GM19025 (cell line): ENCODE measurements at regions not wholly inside any gene's neighbourhood (a gene's known extent, or its start where the extent isn't known, plus 50 kb on each side); places are given as distances from the start of the nearest gene placed in this dataset.
"Not testable (repeated sequence)": the region's sequence is repeated elsewhere in the genome, so short reads cannot be mapped to it uniquely, and the experiment has no call there.

ENCODE experiments used
- ATAC-seq: cut with Tn5 transposase; IDR thresholded peaks from one replicate; pipeline ENCODE4 v1.9.1; 2021; ENCODE audit warnings: mild to moderate bottlenecking, low read depth, moderate library complexity; ENCODE audit not compliant: unreplicated experiment

DNA sequence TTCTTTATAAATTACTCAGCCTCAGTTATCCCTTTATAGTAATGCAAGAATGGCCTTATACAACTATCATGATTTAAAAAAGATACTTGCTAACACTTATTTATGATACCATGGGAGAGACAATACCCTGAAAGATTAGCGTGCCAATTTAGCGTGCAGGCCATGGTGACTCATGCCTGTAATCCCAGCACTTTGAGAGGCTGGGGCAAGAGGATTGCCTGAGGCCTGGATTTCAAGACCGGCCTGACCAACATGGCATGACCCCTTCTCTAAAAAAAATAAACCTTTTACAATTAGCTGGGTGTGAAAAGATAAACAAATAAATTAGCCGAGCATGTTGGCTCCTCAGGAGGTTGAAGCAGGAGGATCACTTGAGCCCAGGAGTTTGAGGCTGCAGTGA is 493.4 kb upstream of the FSIP2 start:
- ATAC-seq, result no peak

DNA sequence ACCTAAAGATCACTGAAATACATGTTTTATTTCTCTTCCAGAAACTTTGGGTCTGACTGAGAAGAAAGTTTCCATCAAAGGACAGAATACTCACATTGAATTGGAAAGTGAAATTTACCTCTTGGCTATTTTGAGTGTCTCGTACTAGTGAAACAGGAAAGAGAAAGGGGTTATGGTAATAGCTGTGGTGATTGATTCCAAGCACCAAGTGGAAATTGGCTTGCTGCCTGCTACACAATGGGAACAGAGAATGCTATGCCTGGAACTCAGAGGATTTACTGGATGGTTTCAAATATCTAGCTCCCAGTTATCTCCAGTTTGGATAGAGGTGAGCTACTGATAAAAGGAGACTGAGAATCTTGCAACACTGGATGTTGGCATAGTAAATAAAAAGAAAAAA is 492.8 kb upstream of the FSIP2 start:
- ATAC-seq, result no peak

DNA sequence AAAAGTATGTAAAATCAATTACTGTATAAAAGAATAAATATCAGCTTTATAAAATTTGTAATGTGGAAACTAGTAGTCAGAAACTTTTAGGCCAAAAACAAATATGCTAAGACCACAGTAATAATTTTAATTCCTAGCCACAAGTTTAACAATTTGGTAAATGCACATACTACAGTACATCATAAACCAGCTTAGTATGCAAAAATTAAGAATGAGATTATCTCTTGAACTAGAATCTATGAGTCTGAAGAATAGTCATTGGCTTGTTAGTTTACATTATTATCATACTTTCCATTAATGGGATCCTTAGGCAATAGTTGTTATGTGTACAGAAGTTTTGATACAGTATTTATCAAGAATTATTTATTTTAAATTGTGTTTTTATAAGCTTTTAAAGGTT is 491.9 kb upstream of the FSIP2 start:
- no peak for ATAC-seq

GRCh38 chr2:185255566-185255965 is 483.0 kb upstream of the FSIP2 start:
- no peak for ATAC-seq

GRCh38 chr2:185265747-185266146 is 472.9 kb upstream of the FSIP2 start:
- ATAC-seq, result no peak

GRCh38 chr2:185268651-185269050 is 470.0 kb upstream of the FSIP2 start:
- no peak for ATAC-seq

GRCh38 chr2:185274718-185275484 is 463.7 kb upstream of the FSIP2 start:
- no peak for ATAC-seq

GRCh38 chr2:185275979-185276378 is 462.6 kb upstream of the FSIP2 start:
- not testable (repeated sequence) for ATAC-seq

DNA sequence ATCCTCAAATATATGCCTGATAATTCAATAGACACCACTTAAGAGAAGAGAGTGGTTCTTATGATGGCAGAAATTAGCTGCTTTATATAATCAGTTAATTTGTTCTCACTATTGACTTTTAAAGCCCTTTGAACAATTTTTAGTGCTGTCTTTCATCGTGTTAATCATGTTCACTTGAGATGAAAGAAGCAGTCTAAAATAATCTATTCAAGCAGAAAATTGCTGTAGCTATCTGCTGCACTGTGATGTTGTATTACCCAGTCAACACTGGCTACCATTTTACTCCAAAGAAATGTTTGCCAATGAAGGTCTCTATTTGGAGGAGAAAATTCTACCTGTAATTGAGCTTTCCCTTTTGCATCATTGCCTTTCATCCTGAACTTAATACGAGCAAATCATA is 459.8 kb upstream of the FSIP2 start:
- ATAC-seq, result no peak

DNA sequence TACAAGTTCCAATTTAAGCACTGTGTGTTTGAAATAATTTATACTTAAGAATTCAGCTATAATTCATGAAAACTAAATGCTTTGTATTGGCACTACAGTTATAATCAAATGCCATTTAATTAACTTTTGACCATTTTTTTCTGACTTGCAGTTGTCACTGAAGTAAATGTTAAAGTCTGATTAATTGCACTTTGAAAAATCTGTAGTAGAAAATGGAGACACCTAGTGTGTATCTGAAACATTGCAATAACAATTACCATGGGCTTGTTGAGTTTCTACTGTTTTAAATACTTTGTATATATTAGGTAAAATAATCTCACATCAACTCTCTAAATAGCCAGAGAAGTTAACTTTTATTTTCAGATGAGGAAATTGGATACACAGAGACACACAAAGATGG is 458.6 kb upstream of the FSIP2 start:
- ATAC-seq, result no peak

DNA sequence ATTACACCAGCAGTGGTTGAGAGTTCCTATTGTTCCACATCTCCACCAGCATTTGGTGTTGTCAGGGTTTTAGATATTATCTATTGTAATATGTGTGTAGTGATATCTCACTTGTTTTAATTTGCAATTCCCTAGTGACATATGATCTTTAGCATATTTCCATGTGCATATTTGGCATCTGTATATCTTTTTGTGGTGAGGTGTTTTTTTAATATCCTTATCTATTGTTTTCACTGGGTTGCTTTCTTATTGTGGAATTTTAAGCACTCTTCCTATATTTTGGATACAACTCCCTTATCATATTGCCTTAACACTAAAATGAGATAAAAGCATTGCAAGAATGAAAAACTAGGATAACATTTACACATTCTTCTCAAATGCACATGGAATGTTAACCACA is 453.9 kb upstream of the FSIP2 start:
- ATAC-seq, result no peak

DNA sequence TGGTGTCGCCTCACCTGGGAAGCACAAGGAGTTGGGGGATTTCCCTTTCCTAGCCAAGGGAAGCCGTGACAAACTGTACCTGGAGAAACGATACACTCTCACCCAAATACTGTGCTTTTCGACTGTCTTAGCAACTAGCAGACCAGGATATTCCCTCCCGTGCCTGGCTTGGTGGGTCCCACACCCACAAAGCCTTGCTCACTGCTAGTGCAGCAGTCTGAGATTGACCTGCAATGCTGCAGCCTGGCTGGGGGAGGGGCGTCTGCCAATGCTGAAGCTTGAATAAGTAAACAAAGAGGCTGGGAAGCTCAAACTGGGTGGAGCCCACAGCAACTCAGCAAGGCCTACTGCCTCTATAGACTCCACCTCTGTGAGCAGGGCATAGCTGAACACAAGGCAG is 448.6 kb upstream of the FSIP2 start:
- not testable (repeated sequence) for ATAC-seq

DNA sequence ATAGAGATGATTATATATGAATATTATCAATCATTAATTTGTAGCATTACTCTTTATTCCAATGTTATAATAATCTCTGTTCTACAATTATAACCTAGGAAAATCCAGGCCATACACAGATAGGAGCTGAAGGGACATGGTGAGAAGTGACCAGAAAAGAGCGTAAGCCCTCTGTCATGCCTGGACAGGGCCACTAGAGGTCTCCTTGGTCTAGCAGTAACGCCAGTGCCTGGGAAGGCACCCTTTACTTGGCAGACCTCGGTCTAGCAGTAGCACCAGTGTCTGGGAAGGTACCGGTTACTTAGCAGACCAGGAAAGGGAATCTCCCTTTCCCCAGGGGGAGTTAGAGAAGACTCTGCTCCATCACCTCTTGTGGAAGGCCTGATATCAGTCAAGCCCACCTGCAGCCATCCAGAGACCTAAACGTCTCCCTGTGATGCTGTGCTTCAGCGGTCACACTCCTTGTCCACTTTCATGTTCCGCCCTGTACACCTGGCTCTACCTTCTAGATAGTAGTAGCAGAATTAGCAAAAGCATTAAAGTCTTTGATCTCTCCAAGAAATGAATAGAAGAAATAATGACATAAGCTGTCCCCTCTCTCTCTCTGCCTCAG is 447.5 kb upstream of the FSIP2 start:
- ATAC-seq, result peak; percentile 91

DNA sequence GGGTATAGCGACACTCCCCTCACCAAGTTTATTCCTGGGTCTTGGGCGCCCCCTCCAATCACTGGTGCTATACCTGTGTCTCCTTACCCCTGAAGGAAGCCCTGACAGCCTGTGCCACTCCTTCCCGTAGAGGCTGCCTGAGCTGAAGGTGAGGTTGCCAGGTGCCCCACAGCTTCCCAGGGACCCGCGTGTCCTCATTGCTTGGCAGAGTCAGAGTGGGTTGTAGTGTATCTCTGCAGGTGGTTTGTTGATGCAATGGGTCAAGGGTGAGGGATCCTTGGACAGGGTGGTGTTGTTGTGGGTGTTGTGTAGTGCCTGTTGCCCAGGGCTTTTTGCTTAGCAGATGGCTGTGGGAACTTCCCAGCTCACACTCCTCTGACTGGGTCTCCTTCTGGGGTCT is 438.7 kb upstream of the FSIP2 start:
- ATAC-seq, result no peak

DNA sequence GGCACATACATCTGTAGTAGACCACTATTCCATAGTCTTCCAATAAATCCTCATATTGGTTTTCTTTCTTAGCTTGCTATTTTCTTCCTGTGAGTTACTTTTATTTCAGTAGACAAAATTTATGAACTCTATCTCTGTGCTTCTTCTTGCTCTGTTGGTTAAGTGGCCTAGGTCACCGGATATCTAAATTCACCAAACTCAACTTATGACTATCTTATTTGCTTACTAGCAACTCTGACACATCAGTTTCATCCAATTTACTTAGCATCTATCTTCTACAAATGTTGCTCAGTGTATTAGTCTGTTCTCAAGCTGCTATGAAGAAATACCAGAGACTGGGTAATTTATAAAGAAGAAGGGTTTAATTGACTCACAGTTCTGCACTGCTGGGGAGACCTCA is 432.5 kb upstream of the FSIP2 start:
- no peak for ATAC-seq

GRCh38 chr2:185316383-185316782 is 422.2 kb upstream of the FSIP2 start:
- ATAC-seq, result peak; percentile 64

- no peak for ATAC-seq
Observed at GRCh38 chr2:185318271-185318724, 420.3 kb upstream of the FSIP2 start.

- no peak for ATAC-seq
Observed at GRCh38 chr2:185335879-185336278, 402.7 kb upstream of the FSIP2 start.

- no peak for ATAC-seq
Observed at GRCh38 chr2:185337033-185337432, 401.6 kb upstream of the FSIP2 start.

- no peak for ATAC-seq
Observed at GRCh38 chr2:185338104-185338503, 400.5 kb upstream of the FSIP2 start.

DNA sequence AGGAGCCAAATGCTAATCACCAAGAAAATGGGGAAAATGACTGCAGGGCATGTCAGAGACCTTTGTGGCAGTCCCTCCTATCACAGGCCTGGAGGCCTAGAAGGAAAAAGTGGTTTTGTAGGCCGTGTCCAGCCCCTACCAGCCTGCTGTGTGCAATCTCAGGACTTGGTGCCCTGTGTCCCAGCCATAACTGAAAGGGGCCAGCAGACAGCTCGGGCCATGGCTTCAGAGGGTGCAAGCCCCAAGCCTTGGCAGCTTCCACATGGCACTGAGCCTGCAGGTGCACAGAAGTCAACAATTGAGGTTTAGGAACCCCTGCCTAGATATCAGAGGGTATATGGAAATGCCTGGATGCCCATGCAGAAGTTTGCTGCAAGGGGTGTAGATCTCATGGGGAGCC is 391.2 kb upstream of the FSIP2 start:
- no peak for ATAC-seq

- no peak for ATAC-seq
Observed at GRCh38 chr2:185360776-185361175, 377.8 kb upstream of the FSIP2 start.
